ENCODE measurements at regions not wholly inside any gene's neighbourhood (a gene's known extent, or its start where the extent isn't known, plus 50 kb on each side); places are given as distances from the start of the nearest gene placed in this dataset.

DNA sequence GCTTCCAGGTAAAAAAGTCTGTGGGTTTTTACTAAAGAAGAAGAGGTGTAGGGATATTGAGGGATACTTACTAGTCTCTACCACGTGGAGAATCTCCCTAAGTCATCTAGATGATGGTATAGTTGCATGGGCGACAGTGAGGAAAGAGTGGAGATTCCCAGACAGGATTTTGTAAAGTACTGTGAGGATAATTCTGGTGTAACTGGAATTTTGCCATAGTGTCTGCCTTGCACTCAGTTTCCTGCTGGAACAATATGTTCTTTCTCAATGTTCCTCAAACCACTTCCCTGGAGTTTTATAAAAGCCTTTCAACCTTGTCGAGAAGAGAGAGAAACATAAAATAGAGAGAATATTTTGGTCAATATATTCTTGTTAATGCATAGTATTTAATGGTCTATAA, 95.1 kb upstream of the WLS start:
- Histone ChIP-seq H3K4me1 (peaks cover 0 to 43% (median 30%) of the 10 kb centered on the region in 4 donors), H3K27me3 (no peaks in the 10 kb centered on the region), H3K9me3 (no peaks in the 10 kb centered on the region), H3K36me3 (no peaks in the 10 kb centered on the region), H3K4me3 (no peak overlapping the region), H3K27ac (peak overlapping the region; percentile 40 to 68 (median 64))
- TF ChIP-seq POLR2A (IDR thresholded peaks at IDR 0.05) (no peak), EP300 (IDR thresholded peaks at IDR 0.05) (peak; percentile 27 to 79 (median 46)), POLR2AphosphoS5 (IDR thresholded peaks at IDR 0.05) (peak in 3 of 4 donors; percentile 61 to 75 (median 61))
- TF ChIP-seq, protein P1, sequence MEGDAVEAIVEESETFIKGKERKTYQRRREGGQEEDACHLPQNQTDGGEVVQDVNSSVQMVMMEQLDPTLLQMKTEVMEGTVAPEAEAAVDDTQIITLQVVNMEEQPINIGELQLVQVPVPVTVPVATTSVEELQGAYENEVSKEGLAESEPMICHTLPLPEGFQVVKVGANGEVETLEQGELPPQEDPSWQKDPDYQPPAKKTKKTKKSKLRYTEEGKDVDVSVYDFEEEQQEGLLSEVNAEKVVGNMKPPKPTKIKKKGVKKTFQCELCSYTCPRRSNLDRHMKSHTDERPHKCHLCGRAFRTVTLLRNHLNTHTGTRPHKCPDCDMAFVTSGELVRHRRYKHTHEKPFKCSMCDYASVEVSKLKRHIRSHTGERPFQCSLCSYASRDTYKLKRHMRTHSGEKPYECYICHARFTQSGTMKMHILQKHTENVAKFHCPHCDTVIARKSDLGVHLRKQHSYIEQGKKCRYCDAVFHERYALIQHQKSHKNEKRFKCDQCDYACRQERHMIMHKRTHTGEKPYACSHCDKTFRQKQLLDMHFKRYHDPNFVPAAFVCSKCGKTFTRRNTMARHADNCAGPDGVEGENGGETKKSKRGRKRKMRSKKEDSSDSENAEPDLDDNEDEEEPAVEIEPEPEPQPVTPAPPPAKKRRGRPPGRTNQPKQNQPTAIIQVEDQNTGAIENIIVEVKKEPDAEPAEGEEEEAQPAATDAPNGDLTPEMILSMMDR (IDR thresholded peaks at IDR 0.05): no peak
- 70 to 78% methylated on average over 3 of the region's 3 CpGs for WGBS, 2 donors
- intact Hi-C loops (cut with DNase I): loop anchor here (10.0 kb wide), 1 partner anchor 643 kb away; the partner anchor contains the start of gene GADD45A
- no peak for DNase-seq

DNA sequence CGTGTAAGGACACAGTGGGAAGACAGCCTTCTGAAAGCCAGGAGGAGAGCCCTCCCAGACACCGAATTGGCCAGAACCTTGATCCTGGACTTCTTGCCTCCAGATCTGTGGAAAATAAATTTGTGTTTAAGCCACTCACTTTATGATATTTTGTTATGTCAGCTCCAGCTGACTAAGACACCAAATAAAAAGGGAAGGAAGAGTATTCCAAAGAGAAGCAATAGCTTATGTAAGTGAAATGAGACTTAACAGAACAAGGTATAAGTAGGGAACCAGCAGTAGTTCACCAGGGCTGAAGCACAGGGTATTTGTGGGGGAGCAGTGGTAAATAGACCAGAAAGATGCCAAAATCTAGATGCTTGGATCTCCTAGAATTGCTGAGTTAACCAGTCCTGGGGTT, 94.2 kb upstream of the WLS start:
- Histone ChIP-seq H3K9me3 (no peaks in the 10 kb centered on the region), H3K4me3 (no peak overlapping the region), H3K27ac (peak overlapping the region in 3 of 4 donors; percentile 62 to 68 (median 65)), H3K4me1 (peaks cover 0 to 52% (median 31%) of the 10 kb centered on the region in 4 donors), H3K27me3 (no peaks in the 10 kb centered on the region), H3K36me3 (no peaks in the 10 kb centered on the region)
- WGBS, 2 donors: 86 to 94% methylated on average over 2 of the region's 2 CpGs
- TF ChIP-seq POLR2A (IDR thresholded peaks at IDR 0.05) (no peak), POLR2AphosphoS5 (IDR thresholded peaks at IDR 0.05) (no peak), EP300 (IDR thresholded peaks at IDR 0.05) (no peak)
- TF ChIP-seq, protein P1 (IDR thresholded peaks at IDR 0.05): no peak
- DNase-seq: no peak
- intact Hi-C loops (cut with DNase I): loop anchor here (10.0 kb wide), 1 partner anchor 642 kb away; the partner anchor contains the start of gene GADD45A

DNA sequence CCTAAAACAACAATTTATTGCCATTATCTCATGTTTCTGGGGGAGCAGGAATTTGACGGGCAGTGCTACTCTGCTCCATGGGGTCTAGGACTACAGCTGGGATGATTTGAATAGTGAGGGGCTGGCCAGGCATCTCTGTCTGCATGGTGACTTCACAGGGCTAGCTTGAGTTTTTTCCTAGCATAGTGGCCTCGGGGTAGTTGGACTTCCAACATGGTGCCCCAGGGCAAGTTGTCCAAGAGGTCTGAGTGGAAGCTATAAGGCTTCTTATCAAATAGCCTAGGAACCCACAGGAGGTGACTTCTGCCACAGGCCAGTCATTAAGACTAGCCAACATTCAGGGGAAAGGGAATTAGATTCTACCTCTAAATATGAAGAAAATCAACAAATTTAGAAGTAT, 92.0 kb upstream of the WLS start:
- TF ChIP-seq EP300 (IDR thresholded peaks at IDR 0.05) (no peak), POLR2A (IDR thresholded peaks at IDR 0.05) (no peak), POLR2AphosphoS5 (IDR thresholded peaks at IDR 0.05) (no peak)
- TF ChIP-seq, protein P1 (IDR thresholded peaks at IDR 0.05): no peak
- no peak overlapping the region for H3K4me3 ChIP-seq
- DNase-seq: no peak
- H3K9me3 ChIP-seq: no peaks in the 10 kb centered on the region
- H3K4me1 ChIP-seq: peaks cover 0 to 67% (median 34%) of the 10 kb centered on the region in 4 donors
- no peaks in the 10 kb centered on the region for H3K36me3 ChIP-seq
- WGBS, 2 donors: 89 to 91% methylated on average over 2 of the region's 2 CpGs
- no peaks in the 10 kb centered on the region for H3K27me3 ChIP-seq
- intact Hi-C loops (cut with DNase I): loop anchor here (10.0 kb wide), 1 partner anchor 640 kb away; the partner anchor contains the start of gene GADD45A
- peak overlapping the region in 3 of 4 donors; percentile 77 to 82 (median 79) for H3K27ac ChIP-seq

DNA sequence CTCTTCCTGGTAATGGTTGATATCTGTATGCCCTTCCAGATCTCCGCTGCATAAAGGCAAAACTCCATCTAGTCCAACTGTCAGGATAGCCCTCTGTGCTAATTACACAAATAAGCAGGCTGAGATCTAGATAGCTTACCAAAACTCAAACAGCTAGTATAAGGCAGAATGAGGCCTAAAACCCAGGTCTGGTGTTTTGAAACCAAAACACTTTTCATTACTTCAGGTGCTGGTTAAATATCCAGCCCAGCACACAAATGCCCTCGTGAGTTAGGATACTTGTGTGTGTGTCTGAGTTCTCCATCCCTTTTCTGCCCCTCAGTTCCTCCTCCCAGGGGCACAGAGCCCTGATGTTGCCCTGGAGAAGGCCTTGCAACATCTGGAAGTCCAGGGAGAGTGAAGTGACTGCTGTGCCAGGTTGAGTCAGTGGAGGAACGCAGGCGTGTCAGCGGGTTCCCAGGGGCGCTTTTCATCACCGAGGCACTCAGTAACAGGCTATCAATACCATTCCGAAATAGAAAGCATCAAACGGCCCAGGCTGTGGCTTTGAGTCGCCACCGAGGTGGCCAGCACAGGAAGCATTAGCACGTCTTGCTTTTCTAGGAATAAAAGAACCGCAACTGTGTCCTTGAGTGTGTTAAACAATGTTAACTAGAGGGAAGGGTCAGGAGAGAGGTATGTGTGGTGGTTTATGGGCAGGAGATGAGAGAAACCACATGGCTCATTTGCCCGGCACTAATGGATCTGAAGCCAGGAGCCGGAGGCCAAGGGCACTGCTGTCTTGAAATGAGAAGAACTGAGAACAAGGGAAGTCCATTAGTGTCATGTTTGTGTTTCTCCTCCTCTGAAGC, 90.7 kb upstream of the WLS start:
- Histone ChIP-seq H3K4me1 (peaks cover 0 to 65% (median 33%) of the 10 kb centered on the region in 4 donors), H3K27ac (peak overlapping the region; percentile 73 to 82 (median 78)), H3K9me3 (no peaks in the 10 kb centered on the region), H3K4me3 (no peak overlapping the region), H3K27me3 (no peaks in the 10 kb centered on the region), H3K36me3 (no peaks in the 10 kb centered on the region)
- intact Hi-C loops (cut with DNase I): loop anchor here (2.0 to 10.0 kb wide), 3 partner anchors 20 to 638 kb away; partner anchors contain the start of genes GADD45A and WLS
- DNase-seq: peak; percentile 82
- TF ChIP-seq, protein P1 (IDR thresholded peaks at IDR 0.05): no peak
- TF ChIP-seq POLR2AphosphoS5 (IDR thresholded peaks at IDR 0.05) (peak in 3 of 4 donors; percentile 33 to 72 (median 57)), EP300 (IDR thresholded peaks at IDR 0.05) (peak in 1 of 4 donors; percentile 51)
- WGBS, 2 donors: 76 to 84% methylated on average over 15 of the region's 15 CpGs

All from sigmoid colon (tissue), 6 donors.